Ishikawa (cell line): ENCODE measurements at regions not wholly inside any gene's neighbourhood (a gene's known extent, or its start where the extent isn't known, plus 50 kb on each side); places are given as distances from the start of the nearest gene placed in this dataset.

ENCODE experiments used
- RAD21 ChIP-seq: IDR thresholded peaks from 2 replicates; pipeline ENCODE4 v1.6.1; 2012; ENCODE audit warnings: low read depth
- REST ChIP-seq: IDR thresholded peaks from 2 replicates; pipeline ENCODE4 v1.6.1; 2012; ENCODE audit warnings: low read depth, mild to moderate bottlenecking
- TAF1 ChIP-seq: IDR thresholded peaks from 2 replicates; pipeline ENCODE4 v1.6.1; 2012; ENCODE audit warnings: low read depth, mild to moderate bottlenecking
- USF1 ChIP-seq: IDR thresholded peaks from 2 replicates; pipeline ENCODE4 v1.6.1; 2012
- YY1 ChIP-seq: IDR thresholded peaks from 2 replicates; pipeline ENCODE4 v1.6.1; 2012; ENCODE audit warnings: low read depth

GRCh38 chr16:80199614-80200013 is 341.2 kb upstream of the DYNLRB2 start:
- TF ChIP-seq RAD21 = no peak
- TF ChIP-seq YY1 = no peak
- no peak for TF ChIP-seq TAF1
- no peak for TF ChIP-seq USF1
- TF ChIP-seq REST = no peak
